ENCODE measurements at regions not wholly inside any gene's neighbourhood (a gene's known extent, or its start where the extent isn't known, plus 50 kb on each side); places are given as distances from the start of the nearest gene placed in this dataset.

- TF ChIP-seq CTCF (IDR thresholded peaks at IDR 0.05) = no peak
- TF ChIP-seq POLR2AphosphoS5 (IDR thresholded peaks at IDR 0.05) = no peak
Measured at GRCh38 chr4:122100508-122100907, 51.6 kb upstream of the BLTP1 start.

Measured in esophagus muscularis mucosa (tissue), 3 donors.